HG02852 (cell line): ENCODE measurements at regions not wholly inside any gene's neighbourhood (a gene's known extent, or its start where the extent isn't known, plus 50 kb on each side); places are given as distances from the start of the nearest gene placed in this dataset.
A peak's percentile ranks its signal among the peaks of the same experiment; 100 is the strongest.
"Not testable (repeated sequence)": the region's sequence is repeated elsewhere in the genome, so short reads cannot be mapped to it uniquely, and the experiment has no call there.

ENCODE experiments used
- ATAC-seq: cut with Tn5 transposase; IDR thresholded peaks from one replicate; pipeline ENCODE4 v1.9.1; 2021; ENCODE audit warnings: mild to moderate bottlenecking, moderate library complexity; ENCODE audit not compliant: unreplicated experiment

DNA sequence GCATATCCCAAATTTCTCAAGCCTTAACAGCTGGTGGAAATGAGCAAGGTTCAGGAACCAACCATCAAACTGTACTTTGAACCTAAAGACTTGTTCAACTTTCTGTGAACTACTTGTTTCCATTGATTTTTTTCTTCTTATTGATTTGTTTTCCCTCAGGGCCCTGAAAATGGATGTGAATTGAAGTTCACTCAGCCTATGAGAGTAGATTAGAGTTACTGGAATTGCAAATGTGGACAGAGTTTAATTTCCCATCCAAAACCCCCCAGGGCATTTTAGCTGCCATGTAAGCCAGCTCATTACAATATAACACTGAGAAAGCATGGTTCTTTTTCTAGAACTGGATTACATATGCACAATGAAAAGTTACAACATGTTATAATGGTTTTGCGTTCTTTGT is 1105.7 kb downstream of the REEP3 start:
- ATAC-seq = no peak

DNA sequence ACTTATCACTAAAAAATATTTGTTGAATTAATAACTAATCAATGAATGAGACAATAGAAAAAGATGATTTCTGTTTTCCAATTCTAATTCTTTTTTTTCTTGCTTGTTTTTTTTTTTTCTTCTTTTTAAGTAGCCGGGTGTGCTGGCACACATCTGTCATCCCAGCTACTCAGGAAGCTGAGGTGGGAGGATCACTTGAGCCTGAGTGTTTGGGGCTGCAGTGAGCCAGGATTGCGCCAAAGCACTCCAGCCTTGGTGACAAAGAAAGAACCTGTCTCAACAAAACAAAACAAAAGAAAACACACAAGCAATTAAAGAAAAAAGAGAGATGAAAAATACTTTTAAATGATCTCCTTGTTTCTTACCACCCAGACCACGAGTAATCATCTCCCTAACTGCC is 1109.3 kb downstream of the REEP3 start:
- no peak for ATAC-seq

DNA sequence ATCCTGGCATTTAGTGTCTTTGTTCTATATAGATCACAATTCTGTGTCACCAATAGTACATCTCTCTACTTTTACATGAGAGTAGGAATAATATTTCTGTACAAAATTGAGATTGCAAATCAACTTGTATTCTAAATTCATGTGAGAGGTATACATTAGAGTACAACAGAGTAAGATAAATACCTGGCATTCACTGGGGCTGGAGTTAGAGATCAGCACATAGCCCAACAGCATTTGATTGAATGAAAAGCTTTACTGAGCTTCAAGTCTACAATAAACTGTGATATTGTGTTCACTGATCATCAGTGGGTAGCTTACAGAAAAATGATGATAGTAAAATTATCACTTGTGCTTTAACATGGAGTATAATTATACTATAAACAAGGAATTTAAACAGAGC is 1114.7 kb downstream of the REEP3 start:
- ATAC-seq = no peak

DNA sequence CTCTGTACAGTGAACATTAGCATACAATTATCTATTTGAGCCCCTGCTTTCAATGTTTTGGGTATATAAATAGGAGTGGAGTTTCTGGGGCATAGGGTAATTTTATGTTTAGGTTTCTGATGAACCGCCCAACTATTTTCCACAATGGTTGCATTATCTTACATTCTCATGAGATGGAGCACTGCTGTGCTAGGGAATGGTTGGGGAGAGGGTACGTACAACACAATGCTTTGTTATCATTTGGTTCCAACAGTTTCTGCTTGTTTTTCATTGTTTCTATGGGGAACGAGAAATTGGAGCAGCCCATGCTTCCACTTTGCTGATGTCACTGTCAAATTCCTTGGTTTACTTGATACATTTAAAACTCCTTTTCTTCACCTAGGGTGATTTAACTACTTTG is 1115.3 kb downstream of the REEP3 start:
- no peak for ATAC-seq

DNA sequence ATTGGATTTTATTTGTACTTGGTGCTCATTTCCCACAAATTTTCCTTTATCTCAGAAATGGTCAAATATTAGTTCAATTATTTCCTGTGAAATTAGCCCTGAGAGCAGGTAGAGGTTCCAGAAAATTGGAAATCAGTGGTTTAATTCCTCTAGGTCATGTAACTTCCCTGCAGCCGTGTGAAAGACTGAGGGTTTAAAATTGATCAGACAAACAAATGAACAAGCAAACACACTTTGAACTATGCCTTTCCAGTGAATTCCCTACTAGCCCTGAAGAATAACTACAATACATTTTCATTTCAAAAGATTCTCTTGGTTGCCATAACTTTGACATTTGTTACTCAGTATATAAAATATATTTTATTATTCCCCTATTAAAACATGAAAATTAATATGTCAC is 1116.7 kb downstream of the REEP3 start:
- no peak for ATAC-seq

DNA sequence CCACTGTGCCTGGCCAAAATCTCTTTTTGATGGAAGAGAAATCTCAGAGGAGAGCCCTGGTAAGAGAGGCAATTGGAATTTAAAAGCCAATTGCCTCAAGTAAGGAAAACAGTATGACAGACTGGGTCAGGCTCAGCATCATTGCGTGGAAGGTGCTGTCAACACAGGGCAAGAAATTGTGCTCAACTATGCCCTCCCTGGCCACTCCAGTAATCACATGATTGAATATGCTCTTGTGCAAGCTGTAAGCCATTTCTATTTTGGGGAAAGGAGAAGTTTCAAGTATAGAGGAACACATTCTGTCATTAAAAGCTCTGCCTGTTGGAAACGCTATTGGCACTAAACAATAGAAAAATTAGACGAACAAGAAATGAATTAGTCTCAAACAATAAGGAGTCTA is 1127.7 kb downstream of the REEP3 start:
- peak; percentile 44 for ATAC-seq

DNA sequence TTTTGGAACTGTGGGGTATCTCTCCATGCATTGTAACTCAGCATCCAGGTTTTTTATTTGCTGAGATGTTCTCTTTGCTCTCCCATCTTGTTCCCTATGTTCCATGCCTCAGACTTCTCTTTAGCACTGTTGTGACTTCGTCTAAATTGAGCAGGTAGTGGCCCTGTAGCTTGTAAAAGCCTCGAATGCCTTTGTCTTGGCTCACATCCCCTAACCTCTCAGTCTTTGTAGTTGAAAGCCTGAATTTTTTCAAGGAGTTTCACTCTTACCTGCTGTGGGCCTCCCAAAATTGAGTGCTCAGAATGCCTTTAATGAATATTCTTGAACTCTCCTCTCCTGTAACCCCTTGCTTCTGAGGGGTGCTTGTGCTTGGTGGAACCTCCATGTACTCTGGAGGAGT is 1137.3 kb downstream of the REEP3 start:
- ATAC-seq = no peak

DNA sequence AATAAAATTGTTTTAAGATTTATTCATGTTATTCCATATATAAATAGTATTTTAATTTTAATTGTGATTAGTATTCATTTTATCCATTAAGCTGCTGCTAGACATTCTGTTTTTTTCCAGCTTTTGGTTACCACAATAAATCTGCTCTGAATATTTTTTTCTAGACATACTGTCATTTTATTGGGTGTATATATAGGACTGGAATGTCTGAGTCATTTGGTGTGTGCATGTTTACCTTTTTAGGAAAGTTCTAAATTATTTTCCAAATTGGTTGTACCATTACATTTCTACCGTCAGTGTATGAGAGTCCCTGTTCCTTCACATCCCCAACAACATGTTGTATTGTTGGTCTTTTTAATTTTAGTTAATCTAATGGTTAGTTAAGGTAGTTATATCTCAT is 1138.1 kb downstream of the REEP3 start:
- ATAC-seq = no peak

DNA sequence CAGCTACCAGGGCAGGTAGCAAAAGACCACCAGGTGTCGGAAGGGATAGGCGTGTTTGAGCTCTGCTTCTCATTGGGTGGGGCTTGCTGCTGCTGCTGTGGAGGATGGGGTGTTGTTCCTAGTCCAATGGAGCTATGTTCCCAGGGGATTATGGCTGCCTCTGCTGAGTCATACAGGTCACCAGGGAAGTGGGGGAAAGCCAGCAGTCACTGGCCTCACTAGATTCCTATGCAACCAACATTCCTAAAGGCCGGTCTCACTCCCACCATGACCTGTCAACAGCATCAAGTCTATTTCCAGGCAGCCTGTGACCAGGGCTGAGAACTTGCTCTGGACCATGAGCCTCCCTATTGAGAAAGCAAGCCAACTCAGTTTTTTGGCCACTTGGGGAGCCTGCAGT is 1160.8 kb downstream of the REEP3 start:
- no peak for ATAC-seq

DNA sequence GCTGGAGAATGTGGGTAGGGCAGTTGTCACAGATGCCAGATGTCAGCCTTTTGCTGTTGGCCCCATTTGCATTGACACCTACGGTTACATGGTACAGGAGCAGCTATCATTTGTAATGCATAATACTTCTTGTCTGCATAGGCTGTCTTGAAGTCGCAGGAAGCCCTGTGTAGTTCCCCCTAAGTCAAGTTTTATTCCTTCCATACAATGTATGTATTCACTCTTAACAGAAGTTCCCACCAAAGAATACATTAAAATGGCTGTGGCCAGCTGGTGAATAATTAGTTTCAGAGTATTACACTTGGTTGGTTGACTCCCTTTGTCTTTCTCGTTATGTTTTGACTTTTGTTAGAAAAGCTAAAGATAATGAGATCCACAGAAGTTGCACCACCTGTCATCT is 1169.0 kb downstream of the REEP3 start:
- ATAC-seq = no peak

DNA sequence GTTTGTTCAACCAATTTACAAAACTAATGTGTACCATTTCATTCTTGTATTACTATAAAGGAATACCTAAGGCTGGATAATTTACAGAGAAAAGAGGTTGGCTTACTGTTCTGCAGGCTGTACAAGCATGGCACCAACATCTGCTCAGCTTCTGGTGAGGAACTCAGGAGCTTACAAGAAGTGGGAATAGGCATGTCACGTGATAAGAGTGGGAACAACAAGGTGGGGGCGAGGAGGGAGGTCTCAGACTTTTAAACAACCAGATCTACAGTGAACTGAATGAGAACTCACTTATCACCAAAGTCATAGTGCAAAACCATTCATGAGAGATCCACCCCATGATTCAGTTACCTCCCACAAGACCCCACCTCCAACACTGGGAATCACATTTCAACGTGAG is 1178.0 kb downstream of the REEP3 start:
- ATAC-seq = no peak

DNA sequence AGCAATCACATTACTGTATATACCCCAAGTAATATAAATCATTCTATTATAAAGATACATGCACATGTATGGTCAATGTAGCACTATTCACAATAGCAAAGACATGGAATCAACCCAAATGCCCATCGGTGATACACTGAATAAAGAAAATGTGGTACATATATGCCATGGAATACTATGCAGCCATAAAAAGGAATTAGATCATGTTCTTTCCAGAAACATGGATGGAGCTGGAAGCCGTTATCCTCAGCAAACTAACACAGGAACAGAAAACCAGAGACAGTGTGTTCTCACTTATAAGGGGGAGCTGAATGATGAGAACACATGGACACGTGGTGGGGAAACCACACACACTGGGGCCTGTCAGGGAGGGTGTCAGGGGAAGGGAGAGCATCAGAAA is 1180.9 kb downstream of the REEP3 start:
- not testable (repeated sequence) for ATAC-seq

DNA sequence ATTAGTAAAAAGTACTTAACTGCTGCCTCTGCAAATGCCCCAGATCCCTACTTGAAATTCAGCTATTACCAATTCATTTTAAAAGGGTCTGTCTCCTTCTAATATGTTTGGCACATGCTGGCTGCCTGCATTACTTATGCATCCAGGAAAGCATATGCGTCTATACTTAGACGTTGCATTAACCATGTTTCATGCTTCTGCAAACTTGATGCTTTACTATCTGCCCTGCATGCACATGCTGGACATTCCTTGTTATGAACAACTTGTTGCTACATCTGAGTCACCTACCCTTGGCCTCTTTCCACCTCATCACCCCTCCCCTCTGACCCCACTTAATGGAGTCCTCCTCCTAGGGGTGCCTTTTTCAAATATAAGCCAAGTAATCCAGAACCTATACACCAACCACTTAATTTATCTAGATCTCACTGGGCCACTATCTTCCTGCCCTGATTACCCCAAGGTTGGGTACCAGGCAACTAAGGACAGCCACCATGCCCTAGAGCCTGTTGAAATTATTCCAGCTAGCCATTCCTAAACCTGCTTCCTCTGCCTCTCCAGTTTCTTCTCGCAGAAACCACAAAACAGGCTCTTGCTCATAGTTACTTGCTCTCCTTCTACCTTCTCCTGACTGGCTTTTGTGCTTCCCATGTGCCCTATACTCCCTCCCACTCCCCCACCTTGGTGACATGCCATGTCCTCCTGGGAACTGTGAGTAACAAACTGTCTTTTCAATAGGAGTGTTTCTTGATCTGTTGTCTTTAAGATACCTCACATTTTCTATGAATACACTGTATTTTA is 1187.9 kb downstream of the REEP3 start:
- ATAC-seq = no peak

DNA sequence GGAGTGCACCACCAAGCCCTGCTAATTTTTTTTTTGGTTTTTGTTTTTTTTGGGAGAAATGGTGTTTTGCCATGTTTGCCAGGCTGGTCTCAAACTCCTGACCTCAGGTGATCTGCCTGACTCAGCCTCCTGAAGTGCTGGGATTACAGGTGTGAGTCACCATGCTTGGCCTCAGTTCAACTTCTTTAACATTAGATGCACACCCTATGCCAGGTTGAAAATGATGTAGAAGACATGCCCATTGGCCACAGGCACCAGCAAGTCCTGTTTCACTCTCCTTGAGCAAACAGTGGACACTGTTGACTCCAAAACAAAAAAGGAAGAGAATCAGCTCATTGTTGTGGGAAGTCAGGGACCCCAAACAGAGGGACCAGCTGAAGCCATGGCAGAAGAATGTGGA is 1205.3 kb downstream of the REEP3 start:
- no peak for ATAC-seq

DNA sequence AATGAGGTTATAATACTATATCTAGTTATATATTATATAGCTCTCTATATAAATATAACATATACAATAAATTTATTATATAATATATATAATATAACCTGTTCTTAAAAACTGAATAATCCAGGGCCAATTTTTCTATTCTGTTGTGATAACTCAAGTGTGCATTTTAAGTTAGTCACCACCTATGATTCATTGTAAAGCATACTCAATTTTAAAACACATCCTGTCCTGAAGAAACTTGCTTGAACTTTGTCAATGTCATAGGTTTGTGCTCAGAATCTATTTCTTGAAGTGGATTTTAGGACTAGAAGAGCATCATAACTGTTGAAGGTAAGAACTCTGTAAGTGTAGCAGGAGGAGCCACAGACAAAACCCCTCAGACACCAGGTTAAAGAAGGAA is 1209.8 kb downstream of the REEP3 start:
- ATAC-seq = no peak

DNA sequence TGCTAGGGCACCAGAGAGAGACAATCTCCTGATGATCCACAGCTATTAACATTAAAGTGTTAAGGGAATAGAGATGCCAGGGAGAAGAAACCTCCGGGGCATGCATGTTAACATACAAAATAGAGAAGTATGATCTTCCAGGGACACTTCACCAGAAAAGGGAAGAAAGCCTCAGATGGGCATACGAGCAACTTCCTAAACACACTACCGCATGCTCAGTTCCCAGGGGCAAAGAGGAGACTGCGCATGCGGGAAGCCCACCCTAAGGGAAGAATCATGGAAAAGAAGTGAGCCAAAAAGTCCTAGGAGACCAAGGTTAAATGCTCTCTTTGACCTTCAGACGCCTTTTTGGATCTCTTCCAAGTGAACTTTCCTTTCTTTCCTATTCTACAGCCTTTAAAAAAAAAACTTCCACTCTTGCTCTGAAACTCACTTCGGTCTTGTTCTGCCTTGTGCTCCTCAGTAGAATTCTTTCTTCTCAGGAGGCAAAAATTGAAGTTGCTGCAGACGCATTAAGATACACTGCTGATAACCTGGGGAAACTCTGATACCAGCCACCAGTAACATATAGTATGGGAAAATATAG is 1211.3 kb downstream of the REEP3 start:
- no peak for ATAC-seq

DNA sequence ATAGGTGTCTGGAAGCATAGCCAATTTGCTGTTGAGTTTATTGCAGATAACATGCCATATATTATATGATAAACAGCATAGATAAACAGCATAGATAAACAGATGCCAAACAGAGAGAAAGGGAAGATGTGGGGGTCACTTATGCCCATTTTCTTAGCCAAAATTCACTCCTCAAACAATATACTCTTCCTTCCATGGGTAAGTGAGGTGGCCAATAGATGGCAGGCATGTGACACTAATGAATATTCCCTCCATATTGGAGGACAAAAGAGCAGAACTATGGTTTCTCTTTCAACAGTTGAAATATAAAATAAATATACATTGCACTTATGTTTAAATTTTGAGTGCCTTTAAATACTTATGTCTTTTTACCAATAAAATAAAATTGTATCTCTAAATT is 1212.8 kb downstream of the REEP3 start:
- no peak for ATAC-seq

DNA sequence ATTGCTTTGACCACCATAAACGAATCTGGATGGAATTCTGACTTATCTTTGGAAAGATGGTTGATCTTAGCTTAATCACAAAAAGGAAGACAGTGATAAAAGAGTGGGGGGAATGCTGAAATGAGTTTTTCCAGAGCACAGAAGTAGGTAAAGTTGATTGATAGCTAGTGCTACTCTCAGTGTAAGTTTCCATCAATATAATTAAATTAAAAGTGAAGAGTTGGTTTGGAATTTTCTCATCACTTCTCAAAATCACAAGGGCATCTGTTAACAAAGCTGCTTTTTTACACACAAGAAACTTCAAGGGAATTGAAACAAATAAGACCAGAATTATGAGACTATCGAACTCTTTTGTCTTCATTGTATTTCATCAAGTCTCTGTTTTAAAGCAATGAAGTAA is 1217.3 kb downstream of the REEP3 start:
- ATAC-seq = no peak

DNA sequence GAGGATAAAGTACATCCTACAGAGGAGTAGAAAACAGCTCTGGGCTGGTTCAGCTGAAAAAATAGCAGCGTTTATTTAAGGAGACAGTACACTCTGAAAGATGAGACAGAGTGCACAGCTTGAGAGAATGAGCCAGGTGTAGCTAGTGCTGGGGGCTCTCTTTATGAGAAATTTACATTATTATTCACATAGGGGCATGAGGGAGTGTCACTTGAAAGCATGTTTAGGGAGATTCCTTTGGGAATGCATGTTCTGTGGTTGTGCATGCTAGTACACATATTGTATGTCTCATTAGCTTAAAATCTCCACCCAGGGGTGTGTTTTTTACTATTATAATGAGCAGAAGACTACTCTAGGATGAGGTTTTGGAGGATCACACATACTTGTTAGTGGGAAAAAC is 1224.4 kb downstream of the REEP3 start:
- ATAC-seq = no peak

DNA sequence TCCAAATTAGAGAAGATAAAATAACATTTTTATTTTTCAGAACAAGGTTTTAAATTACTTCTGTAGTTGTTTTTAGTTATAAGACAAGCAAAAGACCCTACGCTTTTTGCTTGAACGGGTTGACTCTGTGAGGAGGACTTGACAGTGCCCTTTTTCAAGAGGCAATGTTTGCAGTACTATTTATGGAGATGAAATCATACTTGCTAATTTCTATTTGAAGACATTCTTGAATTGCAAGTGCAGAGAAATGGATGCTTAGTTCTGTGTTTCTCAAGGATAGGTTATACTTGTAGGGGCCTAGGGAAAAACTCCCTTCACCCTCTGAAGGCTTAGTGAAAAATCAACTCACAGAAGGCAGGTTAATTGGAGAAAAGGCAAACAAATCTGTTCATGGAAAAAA is 1229.5 kb downstream of the REEP3 start:
- ATAC-seq = no peak

DNA sequence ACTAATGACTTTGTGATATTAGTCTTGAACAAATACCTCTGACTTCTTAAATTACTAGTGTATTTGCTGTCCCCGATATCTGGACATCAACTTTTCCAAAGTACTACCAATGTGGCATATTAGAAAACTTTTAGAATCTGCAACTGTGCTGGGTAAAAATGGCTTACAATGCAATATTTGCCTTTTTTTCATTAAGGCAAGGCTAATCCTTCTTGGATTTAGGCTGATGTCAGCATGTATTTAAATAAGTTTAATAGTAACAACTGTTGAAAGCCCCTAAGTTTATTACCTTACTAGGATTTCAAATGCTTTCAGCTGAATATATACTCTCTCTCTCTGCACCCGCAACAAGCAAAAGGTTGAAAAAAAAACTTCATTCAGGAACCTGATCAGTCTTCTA is 1232.3 kb downstream of the REEP3 start:
- no peak for ATAC-seq

DNA sequence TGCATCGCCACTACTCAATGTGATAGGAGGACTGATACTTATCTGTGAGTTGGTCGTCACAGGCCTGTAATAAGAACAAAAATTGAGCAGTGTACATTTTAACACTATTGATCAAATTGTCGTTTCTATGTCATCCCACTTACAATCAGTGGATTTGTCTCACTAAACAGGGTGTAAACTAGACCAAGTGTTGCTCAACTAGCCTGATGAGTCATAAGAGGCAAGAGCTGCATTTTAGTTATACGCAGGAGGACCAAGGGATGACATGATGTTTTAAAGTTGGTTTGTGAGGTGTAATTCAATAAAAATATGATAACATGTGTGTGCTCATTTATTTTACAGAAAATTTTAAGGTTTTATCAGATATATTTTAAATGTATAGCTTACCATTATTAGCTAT is 1239.2 kb downstream of the REEP3 start:
- no peak for ATAC-seq

DNA sequence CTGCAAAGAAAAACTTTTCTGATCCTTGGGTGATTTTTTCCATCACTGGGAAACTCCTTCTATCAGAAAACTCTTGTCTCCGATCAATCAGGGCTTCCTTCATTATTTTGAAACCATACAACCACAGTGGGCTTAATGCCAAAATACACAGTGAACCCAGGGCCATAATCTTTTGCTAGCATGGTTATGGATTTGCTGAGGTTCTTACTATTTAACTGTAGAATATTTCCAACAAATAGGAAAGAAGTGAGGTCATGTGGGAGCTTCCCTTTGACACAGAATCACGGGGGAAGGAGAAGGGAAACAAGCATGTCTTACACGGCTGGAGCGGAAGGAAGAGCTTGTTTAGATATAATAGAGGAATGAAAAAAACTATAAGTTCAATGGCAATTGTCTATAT is 1241.7 kb downstream of the REEP3 start:
- ATAC-seq = no peak
